Activated T-helper 1 cell treated with Interleukin-2 at 50 U/mL for 16 hours (primary cell): ENCODE measurements at regions not wholly inside any gene's neighbourhood (a gene's known extent, or its start where the extent isn't known, plus 50 kb on each side); places are given as distances from the start of the nearest gene placed in this dataset.

Experiments
- DNase-seq: peaks from one replicate; pipeline ENCODE4 v3.0.0-alpha.2; 2020; ENCODE audit warnings: low read depth

DNA sequence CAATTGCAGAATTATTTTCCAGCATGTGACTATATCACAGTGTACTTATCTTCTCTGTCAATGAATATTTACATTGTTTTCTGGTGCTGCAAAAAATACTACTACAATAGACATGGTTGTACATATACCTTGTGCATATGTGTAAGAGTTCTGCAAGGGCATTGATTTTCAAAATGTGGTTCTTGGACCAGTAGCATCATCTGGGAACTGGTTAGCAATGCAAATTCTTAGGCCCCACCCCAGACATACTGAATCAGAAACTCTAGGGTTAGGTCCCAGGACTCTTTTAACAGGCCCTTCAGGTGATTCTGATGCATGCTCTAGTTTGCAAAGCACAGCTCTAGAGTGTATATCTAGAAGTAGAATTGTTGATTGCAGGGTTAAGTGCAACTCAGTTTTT lies 292.3 kb downstream of the ZNF621 start:
- no peak for DNase-seq

DNA sequence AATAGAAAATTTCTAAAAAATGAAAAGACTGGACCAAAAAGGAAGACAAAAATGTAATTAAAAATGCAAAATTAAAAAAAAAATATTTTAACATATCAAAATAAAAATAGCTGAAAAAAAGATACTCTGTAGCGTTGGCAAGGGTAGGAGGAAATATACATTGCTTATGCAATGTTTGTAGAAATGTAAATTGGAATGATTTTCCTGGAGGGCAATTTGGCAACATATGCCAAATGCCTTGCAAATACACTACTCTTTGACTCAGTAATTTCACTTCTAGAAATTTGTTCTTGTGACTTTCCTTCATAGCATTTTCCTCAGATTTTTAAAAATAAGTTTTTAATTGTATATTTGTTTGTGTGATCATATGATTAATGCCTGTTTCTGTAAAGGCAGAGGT lies 296.6 kb downstream of the ZNF621 start:
- DNase-seq, result no peak

GRCh38 chr3:40827226-40827625 lies 302.5 kb downstream of the ZNF621 start:
- no peak for DNase-seq

GRCh38 chr3:40827942-40828688 lies 303.4 kb downstream of the ZNF621 start:
- DNase-seq, result no peak

GRCh38 chr3:40828741-40829415 lies 304.1 kb downstream of the ZNF621 start:
- DNase-seq, result no peak

- DNase-seq, result no peak
These were observed 305.1 kb downstream of the ZNF621 start for GRCh38 chr3:40829876-40830275.

- no peak for DNase-seq
These were observed 312.5 kb downstream of the ZNF621 start for GRCh38 chr3:40837300-40837699.

DNA sequence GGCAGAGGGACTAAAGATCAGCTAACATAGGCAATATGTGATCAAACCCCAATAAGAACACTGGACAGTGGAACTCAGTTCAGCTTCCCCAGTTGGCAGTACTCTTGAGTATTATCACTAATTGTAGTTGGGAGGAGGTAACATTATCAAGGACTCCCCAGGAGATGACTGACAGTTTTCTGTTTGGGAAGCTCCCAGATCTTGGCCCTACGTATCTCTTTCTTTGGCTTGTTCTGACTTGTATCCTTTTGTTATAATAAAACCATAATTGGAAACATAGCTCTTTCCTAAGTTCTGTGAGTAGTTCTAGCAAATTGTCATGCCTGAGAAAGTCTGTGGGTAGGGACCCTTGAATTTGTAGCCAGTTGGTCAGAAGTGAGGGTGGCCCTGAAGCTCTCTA lies 316.4 kb downstream of the ZNF621 start:
- DNase-seq, result no peak

- DNase-seq, result no peak
These were observed 316.9 kb downstream of the ZNF621 start for GRCh38 chr3:40841570-40842109.

DNA sequence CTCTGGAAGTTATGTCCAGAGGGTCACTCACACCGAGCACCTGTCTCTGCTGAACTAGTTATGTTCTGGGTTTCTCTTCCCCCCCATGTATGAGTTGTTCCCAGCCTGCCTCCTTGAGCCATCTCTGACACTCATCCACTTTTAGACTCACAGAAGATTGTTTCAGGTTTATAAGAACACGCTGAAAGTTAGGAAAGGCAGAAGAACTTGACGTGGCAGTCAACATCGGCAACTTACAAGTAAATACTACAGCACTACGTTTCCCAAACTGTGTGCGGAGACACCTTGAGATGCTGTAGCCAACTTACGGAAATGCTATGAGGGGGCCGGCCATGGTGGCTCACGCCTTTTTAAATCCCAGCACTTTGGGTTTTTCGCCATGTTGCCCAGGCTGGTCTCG lies 318.0 kb downstream of the ZNF621 start:
- DNase-seq, result no peak

DNA sequence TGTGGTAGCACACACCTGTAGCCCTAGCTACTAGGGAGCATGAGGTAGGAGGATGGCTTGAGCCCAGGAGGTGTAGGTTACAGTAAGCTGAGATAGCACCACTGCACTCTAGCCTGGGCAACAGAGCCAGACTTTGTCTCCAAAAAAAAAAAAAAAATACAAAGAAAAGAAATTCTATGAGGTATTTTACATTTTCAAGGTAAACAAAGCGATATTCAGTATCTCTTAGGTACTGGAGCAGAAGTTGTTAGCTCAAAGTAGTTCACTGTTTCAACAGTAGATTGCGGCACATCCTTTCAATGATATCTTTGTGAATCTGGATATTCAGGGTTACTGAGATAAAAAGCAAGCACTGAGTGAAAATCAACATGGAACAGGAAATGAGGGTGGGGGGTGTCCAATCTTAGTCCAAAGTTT lies 318.5 kb downstream of the ZNF621 start:
- no peak for DNase-seq

GRCh38 chr3:40843851-40844548 lies 319.2 kb downstream of the ZNF621 start:
- DNase-seq, result no peak

- DNase-seq, result no peak
These were observed 320.1 kb downstream of the ZNF621 start for GRCh38 chr3:40844896-40845295.

DNA sequence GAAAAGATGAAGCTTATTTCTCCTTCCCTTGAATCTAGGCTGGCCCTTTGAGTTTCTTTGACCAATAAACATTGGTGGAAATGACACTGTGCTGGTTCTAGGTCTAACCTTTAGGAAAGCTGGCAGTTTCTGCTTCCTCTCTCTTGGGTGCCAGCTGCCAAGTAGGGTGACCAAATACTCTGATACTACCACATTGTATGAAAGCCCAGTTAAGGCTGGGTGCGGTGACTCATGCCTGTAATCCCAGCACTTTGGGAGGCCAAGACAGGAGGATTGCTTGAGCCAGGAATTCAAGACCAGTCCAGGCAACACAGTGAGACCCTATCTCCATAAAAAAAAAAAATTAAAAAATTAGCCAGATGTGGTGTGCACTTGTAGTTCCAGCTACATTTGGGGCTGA lies 320.7 kb downstream of the ZNF621 start:
- DNase-seq, result no peak

DNA sequence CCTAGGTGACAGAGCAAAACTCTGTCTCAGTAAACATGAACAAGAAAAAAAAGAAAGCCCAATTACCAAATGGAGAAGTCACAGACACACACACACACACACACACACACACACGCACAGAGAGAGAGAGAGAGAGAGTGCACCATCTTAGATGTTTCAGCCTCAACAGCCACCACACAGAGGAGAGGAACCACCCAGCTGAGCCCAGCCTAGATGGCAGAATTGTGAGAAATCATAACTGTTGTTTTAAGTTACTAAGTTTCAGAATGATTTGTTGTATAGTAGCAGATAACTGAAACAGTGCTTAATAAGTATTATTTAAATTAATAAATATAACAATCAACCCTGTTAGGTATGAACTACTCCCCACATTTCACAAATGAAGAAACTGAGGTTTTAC lies 321.2 kb downstream of the ZNF621 start:
- DNase-seq, result no peak

- DNase-seq, result no peak
These were observed 321.7 kb downstream of the ZNF621 start for GRCh38 chr3:40846451-40846850.

DNA sequence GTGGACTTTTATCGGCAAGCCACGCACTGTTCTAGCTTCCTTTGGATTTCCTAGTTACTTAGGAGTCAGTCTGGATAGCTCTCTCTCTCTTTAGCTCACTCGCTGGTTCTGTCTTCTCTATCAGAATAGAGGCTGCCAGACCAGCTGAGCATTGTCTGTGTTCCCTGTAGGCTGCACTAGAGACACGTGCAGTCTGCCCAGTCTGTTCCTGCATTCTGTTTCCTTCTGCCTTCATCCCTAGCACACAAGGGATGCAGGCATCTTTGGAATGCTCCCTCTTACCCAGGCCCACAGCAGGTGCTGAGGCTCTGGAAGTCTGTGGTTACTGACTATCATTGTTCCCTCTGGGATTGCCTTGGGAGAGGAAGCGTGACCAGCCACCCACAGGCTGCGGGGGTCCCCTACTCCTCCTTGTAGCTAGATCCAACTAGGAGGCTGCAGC lies 322.8 kb downstream of the ZNF621 start:
- DNase-seq, result no peak

- DNase-seq, result no peak
These were observed 323.7 kb downstream of the ZNF621 start for GRCh38 chr3:40848421-40848820.

DNA sequence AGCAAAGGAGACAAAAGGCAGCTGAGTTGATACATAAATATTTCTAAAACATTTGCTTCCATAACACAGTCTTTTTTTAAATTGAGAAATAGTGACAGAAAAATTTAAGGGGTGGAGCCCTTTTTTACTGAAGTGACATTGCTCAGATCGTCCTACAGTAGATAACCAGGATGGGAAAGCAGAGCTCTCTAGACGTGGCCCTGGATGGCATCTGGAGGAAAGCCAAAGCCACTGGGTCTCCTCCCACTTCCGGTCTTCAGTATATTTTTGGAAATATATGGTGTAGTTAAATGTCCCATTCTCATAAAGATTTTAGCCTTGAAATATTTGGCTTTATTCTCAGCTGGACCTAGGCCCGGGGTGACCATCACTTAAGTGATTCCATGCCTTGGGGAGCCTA lies 326.1 kb downstream of the ZNF621 start:
- DNase-seq, result no peak

DNA sequence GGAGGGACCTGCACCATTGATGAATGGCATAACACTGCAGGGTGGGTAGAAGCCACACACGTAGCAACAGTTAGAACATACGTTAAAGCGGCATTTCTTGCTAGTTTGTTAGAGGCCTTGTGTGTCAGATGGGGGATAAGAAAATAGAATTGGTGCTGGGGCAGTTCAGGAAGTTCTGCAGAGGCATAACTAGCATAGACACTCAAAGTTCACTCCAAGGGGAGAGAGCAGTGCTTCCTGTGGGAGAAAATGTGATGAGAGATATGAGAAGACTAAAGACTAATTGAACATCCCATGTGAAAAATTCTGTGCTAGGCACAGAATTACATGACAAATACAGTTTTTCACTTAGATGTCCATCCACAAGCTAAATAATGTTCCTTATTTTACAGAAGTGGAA lies 327.1 kb downstream of the ZNF621 start:
- no peak for DNase-seq

DNA sequence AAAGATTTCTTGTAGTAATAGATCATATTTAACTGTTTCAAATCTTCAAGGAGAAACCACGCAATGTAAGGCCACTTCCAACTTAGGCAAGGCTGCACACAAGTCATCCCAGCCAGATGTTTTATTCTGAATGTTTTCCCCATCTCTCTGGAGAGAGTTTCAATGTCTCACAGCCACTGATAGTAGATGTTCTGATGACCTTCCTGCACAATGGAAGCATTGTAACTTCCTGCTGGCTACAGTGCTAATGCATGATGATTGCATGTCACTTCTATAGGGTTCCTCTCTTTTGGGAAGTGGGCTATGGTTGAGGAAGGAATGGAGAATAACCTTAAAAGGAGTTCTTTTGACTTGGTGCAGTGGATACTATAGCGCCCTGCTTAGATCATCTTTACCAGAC lies 328.0 kb downstream of the ZNF621 start:
- no peak for DNase-seq

DNA sequence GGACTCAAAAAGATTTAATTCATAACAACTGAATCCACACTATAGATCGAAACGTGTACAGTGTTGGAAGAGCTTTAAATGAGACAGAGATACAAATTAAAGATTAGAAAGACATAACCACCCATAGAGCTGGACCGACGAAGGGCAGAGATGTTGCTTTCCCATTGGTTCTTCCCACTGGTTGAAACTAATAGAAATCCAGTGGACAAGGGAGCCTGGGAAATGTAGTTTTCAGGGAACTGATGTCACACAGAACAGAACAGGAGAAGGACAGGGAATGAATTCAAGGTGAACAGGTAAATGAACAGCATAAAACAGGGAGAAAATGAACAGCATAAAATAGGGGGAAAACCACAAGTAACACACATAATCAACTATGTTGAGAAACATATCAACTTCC lies 328.7 kb downstream of the ZNF621 start:
- DNase-seq, result no peak

GRCh38 chr3:40855871-40856270 lies 331.1 kb downstream of the ZNF621 start:
- DNase-seq, result no peak
